SK-N-SH (cell line): ENCODE measurements at regions not wholly inside any gene's neighbourhood (a gene's known extent, or its start where the extent isn't known, plus 50 kb on each side); places are given as distances from the start of the nearest gene placed in this dataset.
"Not testable (repeated sequence)": the region's sequence is repeated elsewhere in the genome, so short reads cannot be mapped to it uniquely, and the experiment has no call there.

Experiments
- CTCF ChIA-PET: fragments of 300-600, 350-600 bp; formaldehyde crosslinking; extraction: SDS; loops from one replicate; lab custom pipeline; 2021; lab: Yijun Ruan, JAX
- POLR2A ChIA-PET: fragments of 350-600 bp; sonication (Branson Sonifier 250); formaldehyde crosslinking; extraction: SDS; loops from one replicate; lab custom pipeline; 2020; ENCODE audit warnings: antibody characterized with exemption, inconsistent platforms; lab: Yijun Ruan, JAX
- DNase-seq: peaks from one replicate; pipeline ENCODE4 v3.0.0; 2012
- H2AFZ ChIP-seq: fragments of 200-600 bp; sonication (generic); 2 replicates; pipeline ENCODE4 v1.8.1; 2016; ENCODE audit warnings: antibody characterized with exemption, mild to moderate bottlenecking, low read depth
- H3F3A ChIP-seq: fragments of 200-600 bp; sonication (generic); replicated peaks from 2 replicates; pipeline ENCODE3; 2016; ENCODE audit warnings: antibody characterized with exemption, mild to moderate bottlenecking; ENCODE audit not compliant: insufficient read depth
- H3K27ac ChIP-seq, 2 experiments: fragments of 200-500 bp in 1 of 2; fragments of 200-600 bp in 1 of 2; sonication (Bioruptor generic) in 1 of 2; sonication (generic), shearing (Covaris generic) in 1 of 2; 2 replicates each; pipeline versions ENCODE4 v1.5.1 to v1.6.1; 2014 to 2016; ENCODE audit warnings: low read depth in 2 of 2, inconsistent platforms in 1 of 2, low read length in 1 of 2, mild to moderate bottlenecking in 1 of 2, mixed read lengths in 1 of 2
- H3K27me3 ChIP-seq: fragments of 200-600 bp; sonication (generic), shearing (Covaris generic); 2 replicates; pipeline ENCODE4 v1.6.1; 2016; ENCODE audit warnings: mixed run types; ENCODE audit not compliant: insufficient read depth
- H3K36me3 ChIP-seq, 2 experiments: fragments of 200-500 bp in 1 of 2; fragments of 200-600 bp in 1 of 2; sonication (Bioruptor generic) in 1 of 2; sonication (generic) in 1 of 2; replicated peaks in 1 of 2; 2 replicates each; pipeline versions ENCODE3 to v1.5.1; 2014 to 2016; ENCODE audit warnings: low read length in 1 of 2, mild to moderate bottlenecking in 1 of 2; ENCODE audit not compliant: insufficient read depth in 2 of 2, control insufficient read depth in 1 of 2
- H3K4me1 ChIP-seq, 2 experiments: fragments of 200-500 bp in 1 of 2; fragments of 200-600 bp in 1 of 2; sonication (Bioruptor generic) in 1 of 2; sonication (generic), shearing (Covaris generic) in 1 of 2; 2 replicates each; pipeline versions ENCODE4 v1.5.1 to v1.6.1; 2014 to 2016; ENCODE audit warnings: low read depth in 1 of 2, low read length in 1 of 2, mixed run types in 1 of 2; ENCODE audit not compliant: insufficient read depth in 2 of 2, control insufficient read depth in 1 of 2
- H3K4me2 ChIP-seq: fragments of 200-600 bp; sonication (generic), shearing (Covaris generic); 2 replicates; pipeline ENCODE4 v1.6.1; 2017; ENCODE audit warnings: mixed run types
- H3K4me3 ChIP-seq, 2 experiments: fragments of 200-500 bp in 1 of 2; fragments of 200-600 bp in 1 of 2; sonication (Bioruptor generic) in 1 of 2; sonication (generic), shearing (Covaris generic) in 1 of 2; 2 replicates each; pipeline versions ENCODE4 v1.5.1 to v1.8.1; 2014 to 2016; ENCODE audit warnings: low read depth in 2 of 2, inconsistent platforms in 1 of 2, low read length in 1 of 2, mild to moderate bottlenecking in 1 of 2, mixed read lengths in 1 of 2, moderate library complexity in 1 of 2
- H3K79me2 ChIP-seq: fragments of 200-600 bp; sonication (generic); 2 replicates; pipeline ENCODE4 v1.8.1; 2017; ENCODE audit warnings: mild to moderate bottlenecking; ENCODE audit not compliant: insufficient read depth
- H3K9ac ChIP-seq: fragments of 200-600 bp; sonication (generic); 2 replicates; pipeline ENCODE4 v1.6.1; 2017; ENCODE audit warnings: mixed run types
- H3K9me2 ChIP-seq: fragments of 200-600 bp; sonication (generic); 2 replicates; pipeline ENCODE4 v1.6.1; 2017; ENCODE audit warnings: mixed run types
- H3K9me3 ChIP-seq: fragments of 200-600 bp; sonication (generic); 2 replicates; pipeline ENCODE4 v1.6.1; 2017; ENCODE audit warnings: mixed run types, mild to moderate bottlenecking, moderate library complexity
- H4K20me1 ChIP-seq: fragments of 200-600 bp; sonication (generic); 2 replicates; pipeline ENCODE4 v1.6.1; 2017; ENCODE audit warnings: mild to moderate bottlenecking, mixed run types; ENCODE audit not compliant: insufficient read depth
- WGBS: methylation state at CpG from one replicate; pipeline ENCODE4 v1.1.6; 2017; ENCODE audit warnings: low lambda C conversion rate; 5-methylcytosine and 5-hydroxymethylcytosine counted together
- TF ChIP-seq, protein P1 (sequence below): fragments of 150-350 bp; IDR thresholded peaks from 2 replicates; pipeline ENCODE4 v1.6.1; 2016; ENCODE audit warnings: mild to moderate bottlenecking, low read depth, low read length
- TF ChIP-seq, protein P2 (sequence below): IDR thresholded peaks from 2 replicates; pipeline ENCODE4 v1.6.1; 2012; ENCODE audit warnings: mild to moderate bottlenecking, low read depth, low read length, moderate library complexity

DNA sequence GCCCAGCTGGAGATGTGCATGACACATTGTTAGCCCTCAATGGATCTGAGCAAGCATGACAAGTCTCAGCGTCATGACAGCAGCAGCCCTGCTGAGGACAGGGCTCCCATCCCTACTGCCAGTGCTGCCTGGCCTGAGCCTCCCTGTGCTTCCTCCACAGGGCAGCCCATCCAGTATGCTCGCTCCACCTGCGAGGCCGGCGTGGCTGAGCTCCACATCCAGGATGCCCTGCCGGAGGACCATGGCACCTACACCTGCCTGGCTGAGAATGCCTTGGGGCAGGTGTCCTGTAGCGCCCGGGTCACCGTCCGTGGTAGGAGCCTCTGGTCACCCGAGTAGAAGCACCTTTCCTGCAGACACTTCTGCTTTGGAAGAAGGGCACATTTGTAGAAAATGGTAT, 85.8 kb upstream of the OSBPL11 start:
- H3K9me2 ChIP-seq, result no peaks in the 10 kb centered on the region
- 74% methylated on average over 4 of the region's 11 CpGs for WGBS
- no peak overlapping the region for H2AFZ ChIP-seq
- H3K36me3 ChIP-seq, result no peaks in the 10 kb centered on the region
- no peak overlapping the region for H3K9ac ChIP-seq
- H3K27ac ChIP-seq, result no peak overlapping the region
- no peak overlapping the region for H3K4me3 ChIP-seq
- H4K20me1 ChIP-seq, result no peaks in the 10 kb centered on the region
- no peaks in the 10 kb centered on the region for H3K79me2 ChIP-seq
- TF ChIP-seq, protein P1, sequence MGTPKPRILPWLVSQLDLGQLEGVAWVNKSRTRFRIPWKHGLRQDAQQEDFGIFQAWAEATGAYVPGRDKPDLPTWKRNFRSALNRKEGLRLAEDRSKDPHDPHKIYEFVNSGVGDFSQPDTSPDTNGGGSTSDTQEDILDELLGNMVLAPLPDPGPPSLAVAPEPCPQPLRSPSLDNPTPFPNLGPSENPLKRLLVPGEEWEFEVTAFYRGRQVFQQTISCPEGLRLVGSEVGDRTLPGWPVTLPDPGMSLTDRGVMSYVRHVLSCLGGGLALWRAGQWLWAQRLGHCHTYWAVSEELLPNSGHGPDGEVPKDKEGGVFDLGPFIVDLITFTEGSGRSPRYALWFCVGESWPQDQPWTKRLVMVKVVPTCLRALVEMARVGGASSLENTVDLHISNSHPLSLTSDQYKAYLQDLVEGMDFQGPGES, result no peak
- TF ChIP-seq, protein P2, sequence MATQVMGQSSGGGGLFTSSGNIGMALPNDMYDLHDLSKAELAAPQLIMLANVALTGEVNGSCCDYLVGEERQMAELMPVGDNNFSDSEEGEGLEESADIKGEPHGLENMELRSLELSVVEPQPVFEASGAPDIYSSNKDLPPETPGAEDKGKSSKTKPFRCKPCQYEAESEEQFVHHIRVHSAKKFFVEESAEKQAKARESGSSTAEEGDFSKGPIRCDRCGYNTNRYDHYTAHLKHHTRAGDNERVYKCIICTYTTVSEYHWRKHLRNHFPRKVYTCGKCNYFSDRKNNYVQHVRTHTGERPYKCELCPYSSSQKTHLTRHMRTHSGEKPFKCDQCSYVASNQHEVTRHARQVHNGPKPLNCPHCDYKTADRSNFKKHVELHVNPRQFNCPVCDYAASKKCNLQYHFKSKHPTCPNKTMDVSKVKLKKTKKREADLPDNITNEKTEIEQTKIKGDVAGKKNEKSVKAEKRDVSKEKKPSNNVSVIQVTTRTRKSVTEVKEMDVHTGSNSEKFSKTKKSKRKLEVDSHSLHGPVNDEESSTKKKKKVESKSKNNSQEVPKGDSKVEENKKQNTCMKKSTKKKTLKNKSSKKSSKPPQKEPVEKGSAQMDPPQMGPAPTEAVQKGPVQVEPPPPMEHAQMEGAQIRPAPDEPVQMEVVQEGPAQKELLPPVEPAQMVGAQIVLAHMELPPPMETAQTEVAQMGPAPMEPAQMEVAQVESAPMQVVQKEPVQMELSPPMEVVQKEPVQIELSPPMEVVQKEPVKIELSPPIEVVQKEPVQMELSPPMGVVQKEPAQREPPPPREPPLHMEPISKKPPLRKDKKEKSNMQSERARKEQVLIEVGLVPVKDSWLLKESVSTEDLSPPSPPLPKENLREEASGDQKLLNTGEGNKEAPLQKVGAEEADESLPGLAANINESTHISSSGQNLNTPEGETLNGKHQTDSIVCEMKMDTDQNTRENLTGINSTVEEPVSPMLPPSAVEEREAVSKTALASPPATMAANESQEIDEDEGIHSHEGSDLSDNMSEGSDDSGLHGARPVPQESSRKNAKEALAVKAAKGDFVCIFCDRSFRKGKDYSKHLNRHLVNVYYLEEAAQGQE, result no peak
- TF ChIP-seq, all 33 proteins: peak for 0
- ChIA-PET CTCF (no interaction called here), POLR2A (no interaction called here)
- no peak for DNase-seq
- peaks cover 2% of the 10 kb centered on the region for H3F3A ChIP-seq
- peaks cover 0 to 27% of the 10 kb centered on the region in 2 experiments; a peak in 1 of 4 replicates for H3K4me1 ChIP-seq
- no peak overlapping the region for H3K4me2 ChIP-seq
- no peaks in the 10 kb centered on the region for H3K9me3 ChIP-seq
- H3K27me3 ChIP-seq, result no peaks in the 10 kb centered on the region

DNA sequence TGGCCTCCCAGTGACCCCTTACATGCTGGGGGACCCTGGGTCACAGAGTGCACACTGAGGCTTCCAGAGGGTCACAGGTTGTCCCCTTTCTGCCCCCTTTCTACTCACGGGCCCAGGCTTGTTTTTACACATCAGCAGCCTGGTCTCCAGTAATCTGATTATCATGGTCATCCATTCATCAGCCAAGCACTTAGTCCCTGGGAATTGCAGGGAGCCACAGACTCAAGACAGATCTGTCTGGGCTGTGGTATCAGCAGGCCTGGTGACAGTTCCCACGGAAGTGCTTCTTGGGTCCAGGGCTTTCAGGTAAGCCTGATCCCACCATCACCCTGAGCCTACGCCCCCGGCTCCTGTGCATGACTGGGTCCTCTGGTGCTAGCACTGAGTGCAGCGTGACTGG, 86.6 kb upstream of the OSBPL11 start:
- CTCF ChIA-PET, H3K27me3 ChIP-seq, H3K27ac ChIP-seq, H3K9ac ChIP-seq, H3F3A ChIP-seq, H3K36me3 ChIP-seq, H3K9me2 ChIP-seq, H3K79me2 ChIP-seq, H4K20me1 ChIP-seq, H3K9me3 ChIP-seq, POLR2A ChIA-PET, H3K4me2 ChIP-seq, DNase-seq, H3K4me3 ChIP-seq, H2AFZ ChIP-seq: not testable (repeated sequence)
- WGBS, result 60% methylated on average over 4 of the region's 5 CpGs
- H3K4me1 ChIP-seq, result peaks cover 0 to 27% of the 10 kb centered on the region in 2 experiments; a peak in 1 of 4 replicates

DNA sequence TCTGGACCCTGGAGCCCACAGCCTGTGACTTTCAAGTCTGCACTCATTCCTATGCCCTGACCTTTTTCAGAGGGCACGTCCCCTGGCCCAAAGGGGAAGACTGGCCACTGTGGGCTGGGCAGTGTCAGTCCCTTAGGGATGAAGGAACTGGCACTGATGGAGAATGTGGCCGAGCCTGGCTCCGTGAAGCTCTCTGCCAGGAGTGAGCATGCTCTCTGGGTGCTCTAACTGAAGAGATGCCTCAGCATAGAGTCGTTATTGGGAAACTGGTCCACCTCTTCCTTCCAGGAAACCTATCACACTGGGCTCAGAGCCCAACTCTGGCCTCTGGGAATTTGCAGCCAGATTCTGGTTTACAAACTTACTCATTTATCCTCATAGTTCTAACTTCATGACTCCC, 87.3 kb upstream of the OSBPL11 start:
- H3K9me3 ChIP-seq, POLR2A ChIA-PET, H4K20me1 ChIP-seq, H3K9ac ChIP-seq, CTCF ChIA-PET, H3K9me2 ChIP-seq, H3F3A ChIP-seq, H3K36me3 ChIP-seq, H2AFZ ChIP-seq, H3K4me3 ChIP-seq, H3K79me2 ChIP-seq, H3K27me3 ChIP-seq, DNase-seq, H3K4me2 ChIP-seq: not testable (repeated sequence)
- peak overlapping the region in 1 of 2 experiments; percentile 14; a peak in 1 of 4 replicates for H3K27ac ChIP-seq
- WGBS, result 68% methylated on average over 4 of the region's 4 CpGs
- peaks cover 0 to 27% of the 10 kb centered on the region in 2 experiments; a peak in 1 of 4 replicates for H3K4me1 ChIP-seq
